ENCODE measurements at regions not wholly inside any gene's neighbourhood (a gene's known extent, or its start where the extent isn't known, plus 50 kb on each side); places are given as distances from the start of the nearest gene placed in this dataset.

DNA sequence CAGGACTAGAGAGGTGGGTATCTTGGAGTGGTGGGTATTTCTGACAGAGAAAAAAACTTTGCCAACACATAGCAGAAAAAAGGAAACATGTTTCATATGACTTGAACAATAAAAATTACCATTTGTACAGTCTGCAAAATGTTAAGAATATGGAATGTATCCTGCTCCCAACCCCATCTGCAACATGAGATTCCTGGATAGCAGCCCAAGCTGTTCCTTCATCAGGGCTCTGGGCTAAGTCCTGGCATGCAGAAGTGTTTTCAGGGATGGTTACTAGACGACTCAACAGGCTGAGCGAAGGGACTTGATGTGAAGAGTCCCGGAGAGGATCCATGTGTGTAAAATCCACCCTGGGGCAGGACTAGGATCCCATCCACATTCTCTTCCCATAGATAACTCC is 121.0 kb upstream of the IRX3 start:
- TF ChIP-seq CTCF (IDR thresholded peaks at IDR 0.05) = no peak
- no peak for TF ChIP-seq POLR2A (IDR thresholded peaks at IDR 0.05)
